Calu3 (cell line): ENCODE measurements at regions not wholly inside any gene's neighbourhood (a gene's known extent, or its start where the extent isn't known, plus 50 kb on each side); places are given as distances from the start of the nearest gene placed in this dataset.

Source experiments
- BruUV-seq: library from RNA; stranded (reverse); fragments of 400-500 nt; replicated peaks from 2 replicates; lab custom pipeline; 2021; lab: Mats Ljungman, UMichigan
- CTCF ChIA-PET: fragments of 300-600 bp; sonication (Branson Sonifier 250); formaldehyde crosslinking; loops from one replicate; lab custom pipeline; 2022; ENCODE audit warnings: antibody characterized with exemption; lab: Charles Lee
- DNase-seq: peaks from one replicate; pipeline ENCODE4 v3.0.0; 2022
- H3K27ac Mint-ChIP-seq: one replicate; pipeline ENCODE4 v1.8.0; 2022; ENCODE audit warnings: mixed read lengths; ENCODE audit not compliant: unreplicated experiment
- H3K27me3 Mint-ChIP-seq: one replicate; pipeline ENCODE4 v1.8.0; 2022; ENCODE audit warnings: mixed read lengths; ENCODE audit not compliant: unreplicated experiment
- H3K36me3 Mint-ChIP-seq: one replicate; pipeline ENCODE4 v1.8.0; 2022; ENCODE audit warnings: mild to moderate bottlenecking, moderate library complexity, mixed read lengths; ENCODE audit not compliant: insufficient read depth, unreplicated experiment
- H3K4me1 Mint-ChIP-seq: one replicate; pipeline ENCODE4 v1.8.0; 2022; ENCODE audit warnings: mild to moderate bottlenecking, low read depth, mixed read lengths; ENCODE audit not compliant: unreplicated experiment
- H3K4me3 Mint-ChIP-seq: one replicate; pipeline ENCODE4 v1.8.0; 2022; ENCODE audit warnings: mild to moderate bottlenecking, low read depth, moderate library complexity, mixed read lengths; ENCODE audit not compliant: unreplicated experiment
- H3K9me3 Mint-ChIP-seq: one replicate; pipeline ENCODE4 v1.8.0; 2022; ENCODE audit warnings: low read depth, mixed read lengths; ENCODE audit not compliant: unreplicated experiment
- CTCF ChIP-seq: fragments of 200-600 bp; IDR thresholded peaks from one replicate; pipeline ENCODE4 v1.8.0; 2022; ENCODE audit warnings: antibody characterized with exemption; ENCODE audit not compliant: unreplicated experiment
- intact Hi-C: fragments of 100-400 bp; cut with micrococcal nuclease; formaldehyde crosslinking; loops from one replicate; pipeline ENCODE4 v1.10.0; 2022; ENCODE audit not compliant: unreplicated experiment

GRCh38 chr13:73416093-73416492, 357.3 kb downstream of the KLF5 start:
- CTCF ChIA-PET: interaction anchor here (1.3 to 1.7 kb wide), 2 partner anchors 48 to 90 kb away, joined by 3 to 7 read pairs; no protein-coding TSS in a partner anchor
- Mint-ChIP-seq H3K27ac (peak overlapping the region; percentile 74), H3K36me3 (no peaks in the 10 kb centered on the region), H3K4me1 (peaks cover 8% of the 10 kb centered on the region), H3K27me3 (no peaks in the 10 kb centered on the region), H3K9me3 (no peaks in the 10 kb centered on the region), H3K4me3 (no peak overlapping the region)
- DNase-seq: no peak
- TF ChIP-seq CTCF: no peak
- intact Hi-C loops: loop anchor here (5.0 to 10.0 kb wide), 2 partner anchors 89 to 201 kb away; no protein-coding TSS in a partner anchor
- no TSS peak for BruUV-seq

- BruUV-seq: no TSS peak
Observed at GRCh38 chr13:73413656-73414055, 354.9 kb downstream of the KLF5 start.

GRCh38 chr13:73412933-73413332, 354.1 kb downstream of the KLF5 start:
- no peaks in the 10 kb centered on the region for H3K36me3 Mint-ChIP-seq
- BruUV-seq: no TSS peak
- H3K27me3 Mint-ChIP-seq: no peaks in the 10 kb centered on the region
- no peaks in the 10 kb centered on the region for H3K4me1 Mint-ChIP-seq
- intact Hi-C loops: loop anchor here (5.0 to 10.0 kb wide), 2 partner anchors 46 to 198 kb away; no protein-coding TSS in a partner anchor
- no peak for DNase-seq
- H3K27ac Mint-ChIP-seq: peak overlapping the region; percentile 82
- TF ChIP-seq CTCF: no peak
- no peaks in the 10 kb centered on the region for H3K9me3 Mint-ChIP-seq
- no peak overlapping the region for H3K4me3 Mint-ChIP-seq
- CTCF ChIA-PET: no interaction called here

More at GRCh38 chr13:73413656-73414055, 354.9 kb downstream of the KLF5 start:
- Mint-ChIP-seq H3K36me3 (no peaks in the 10 kb centered on the region), H3K4me1 (peaks cover 6% of the 10 kb centered on the region), H3K27me3 (no peaks in the 10 kb centered on the region), H3K4me3 (no peak overlapping the region), H3K27ac (peak overlapping the region; percentile 82), H3K9me3 (no peaks in the 10 kb centered on the region)
- no peak for DNase-seq
- intact Hi-C loops: loop anchor here (5.0 to 10.0 kb wide), 2 partner anchors 46 to 199 kb away; no protein-coding TSS in a partner anchor
- CTCF ChIA-PET: interaction anchor here (1.0 kb wide), 1 partner anchor 87 kb away, joined by 3 read pairs; no protein-coding TSS in a partner anchor
- TF ChIP-seq CTCF: no peak

GRCh38 chr13:73411067-73411809, 352.4 kb downstream of the KLF5 start:
- Mint-ChIP-seq H3K4me1 (no peaks in the 10 kb centered on the region), H3K27ac (no peak overlapping the region), H3K4me3 (no peak overlapping the region), H3K36me3 (no peaks in the 10 kb centered on the region), H3K27me3 (no peaks in the 10 kb centered on the region), H3K9me3 (no peaks in the 10 kb centered on the region)
- no peak for TF ChIP-seq CTCF
- CTCF ChIA-PET: no interaction called here
- no peak for DNase-seq
- intact Hi-C loops: loop anchor here (5.0 to 10.0 kb wide), 2 partner anchors 44 to 196 kb away; no protein-coding TSS in a partner anchor
- BruUV-seq: no TSS peak
